IPS-20b (cell line): ENCODE measurements at regions not wholly inside any gene's neighbourhood (a gene's known extent, or its start where the extent isn't known, plus 50 kb on each side); places are given as distances from the start of the nearest gene placed in this dataset.
"Not testable (repeated sequence)": the region's sequence is repeated elsewhere in the genome, so short reads cannot be mapped to it uniquely, and the experiment has no call there.

Experiments
- H3K27ac ChIP-seq: one replicate; pipeline ENCODE4 v1.5.1; 2013; ENCODE audit warnings: low read length
- H3K27me3 ChIP-seq: 2 replicates; pipeline ENCODE4 v1.6.1; 2013; ENCODE audit warnings: mild to moderate bottlenecking, low read length, inconsistent platforms; ENCODE audit not compliant: insufficient read depth
- H3K36me3 ChIP-seq: 2 replicates; pipeline ENCODE4 v1.6.1; 2013; ENCODE audit warnings: low read depth, mild to moderate bottlenecking, inconsistent platforms, low read length, moderate library complexity; ENCODE audit not compliant: insufficient read depth
- H3K4me1 ChIP-seq: 2 replicates; pipeline ENCODE4 v1.6.1; 2013; ENCODE audit warnings: mild to moderate bottlenecking, control low read depth, inconsistent platforms, low read length, moderate library complexity; ENCODE audit not compliant: insufficient read depth
- H3K4me3 ChIP-seq: 2 replicates; pipeline ENCODE4 v1.5.1; 2013; ENCODE audit warnings: mild to moderate bottlenecking, low read length, inconsistent platforms
- H3K9ac ChIP-seq: 2 replicates; pipeline ENCODE4 v1.6.1; 2013; ENCODE audit warnings: low read depth, mild to moderate bottlenecking, inconsistent platforms, low read length, moderate library complexity
- H3K9me3 ChIP-seq: 2 replicates; pipeline ENCODE4 v1.6.1; 2013; ENCODE audit warnings: mild to moderate bottlenecking, low read depth, low read length, inconsistent platforms; ENCODE audit not compliant: insufficient read depth

DNA sequence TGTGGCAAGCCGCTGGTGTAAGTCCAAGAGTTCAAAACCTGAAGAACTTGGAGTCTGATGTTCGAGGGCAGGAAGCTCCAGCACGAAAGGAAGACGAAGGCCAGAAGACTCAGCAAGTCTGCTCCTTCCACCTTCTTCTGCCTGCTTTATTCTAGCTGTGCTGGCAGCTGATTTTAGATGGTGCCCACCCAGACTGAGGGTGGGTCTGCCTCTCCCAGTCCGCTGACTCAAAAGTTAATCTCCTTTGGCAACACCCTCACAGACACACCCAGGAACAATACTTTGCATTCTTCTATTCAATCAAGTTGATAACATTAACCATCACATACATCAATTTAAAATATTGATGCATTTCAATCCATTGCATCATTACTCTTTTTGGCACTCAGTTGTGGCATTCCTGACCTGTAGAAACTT is 373.1 kb downstream of the CDH10 start:
- H3K27me3 ChIP-seq, H3K4me3 ChIP-seq, H3K9me3 ChIP-seq, H3K36me3 ChIP-seq, H3K4me1 ChIP-seq, H3K27ac ChIP-seq, H3K9ac ChIP-seq: not testable (repeated sequence)

DNA sequence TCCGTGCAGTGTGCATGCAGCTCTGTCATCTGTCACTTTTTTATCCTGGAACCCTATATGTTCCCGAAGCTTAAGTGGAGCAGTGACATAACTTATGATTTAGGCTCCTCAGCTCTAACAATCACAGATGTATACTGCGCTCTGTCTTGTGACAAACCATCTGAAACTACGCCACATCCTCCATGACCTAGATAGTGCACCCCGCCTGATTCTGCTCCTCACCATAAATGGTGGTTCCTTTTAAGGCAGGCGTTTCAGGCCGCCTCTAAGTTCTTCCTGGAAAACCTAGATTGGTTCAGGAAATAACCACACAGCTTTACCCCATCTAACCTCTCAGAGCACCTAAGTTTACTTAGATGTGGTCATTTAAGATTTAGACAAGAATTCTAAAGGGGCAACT is 372.0 kb downstream of the CDH10 start:
- Histone ChIP-seq H3K27me3 (no peaks in the 10 kb centered on the region), H3K4me1 (no peaks in the 10 kb centered on the region), H3K4me3 (no peak overlapping the region), H3K9ac (no peak overlapping the region), H3K36me3 (no peaks in the 10 kb centered on the region), H3K9me3 (no peaks in the 10 kb centered on the region), H3K27ac (no peak overlapping the region)

DNA sequence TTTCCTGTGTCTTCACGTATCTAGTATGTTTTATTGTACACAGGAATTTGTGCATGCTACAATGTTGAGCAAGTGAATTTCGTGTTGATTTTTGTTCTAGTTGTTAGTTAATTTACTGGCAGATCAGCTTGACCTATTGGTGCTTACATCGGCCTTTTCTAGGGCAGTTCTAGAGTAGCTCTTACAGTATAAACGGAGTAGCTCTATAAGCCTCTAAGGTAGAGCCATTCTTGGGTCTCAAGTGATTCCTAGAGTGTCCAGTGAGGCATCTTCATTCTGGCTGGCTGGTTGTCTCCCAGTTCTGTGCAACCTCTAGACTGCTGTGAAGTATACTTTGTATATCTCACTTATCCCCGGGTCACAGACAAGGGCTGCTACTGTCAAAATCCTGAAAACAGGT is 364.6 kb downstream of the CDH10 start:
- Histone ChIP-seq H3K36me3 (no peaks in the 10 kb centered on the region), H3K4me1 (no peaks in the 10 kb centered on the region), H3K9me3 (no peaks in the 10 kb centered on the region), H3K4me3 (no peak overlapping the region), H3K27me3 (no peaks in the 10 kb centered on the region), H3K9ac (no peak overlapping the region), H3K27ac (no peak overlapping the region)

DNA sequence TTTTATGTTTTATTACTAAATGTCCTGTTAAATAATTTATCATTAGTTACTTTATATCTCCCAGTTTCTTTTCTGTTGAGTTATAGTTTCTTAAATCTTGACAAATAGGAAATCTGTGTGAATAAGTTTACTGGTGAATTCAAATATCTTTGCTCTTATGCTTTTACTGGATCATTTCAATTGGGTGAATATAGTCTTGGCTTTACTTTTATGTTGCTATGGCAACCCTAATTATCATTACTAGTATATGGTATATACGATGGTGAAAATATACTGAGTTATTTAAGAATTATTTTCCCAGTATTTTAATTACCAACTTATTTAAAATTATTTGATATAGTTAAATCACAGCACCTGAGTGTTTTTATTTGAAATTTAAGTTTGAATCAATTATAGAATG is 363.0 kb downstream of the CDH10 start:
- no peak overlapping the region for H3K27ac ChIP-seq
- H3K4me3 ChIP-seq = no peak overlapping the region

DNA sequence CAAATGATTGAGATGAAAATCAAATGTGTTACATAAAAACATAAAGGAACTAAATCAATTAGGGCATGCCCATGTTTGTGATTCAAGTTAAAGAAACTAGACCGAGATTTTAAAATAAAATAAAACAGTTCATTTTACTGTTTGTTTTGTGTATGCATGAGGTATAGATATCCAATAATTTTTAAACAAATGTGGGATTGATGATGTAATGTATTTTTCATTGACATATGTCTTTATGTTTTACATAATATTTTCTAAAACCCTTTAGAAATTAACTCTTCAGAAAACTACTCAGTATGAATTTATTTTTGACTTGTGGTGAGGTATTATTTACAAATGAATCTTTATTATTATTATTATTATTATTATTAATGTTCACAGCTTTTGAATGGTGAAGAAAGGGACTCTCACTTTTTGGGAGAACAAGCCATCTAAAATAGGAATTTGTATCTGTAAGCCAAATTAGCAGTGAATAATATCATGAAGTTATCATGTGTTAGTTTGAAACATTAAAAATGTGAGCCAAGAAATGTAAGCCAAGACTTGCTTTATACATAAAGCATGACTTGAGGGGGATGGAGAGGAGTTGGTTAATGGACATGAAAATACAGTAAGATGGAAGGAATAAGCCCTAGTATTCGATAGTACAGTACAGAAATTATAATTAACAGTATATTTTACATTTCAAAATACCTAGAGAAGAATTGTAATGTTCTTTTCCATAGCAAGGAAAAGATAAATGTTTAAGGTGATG is 355.0 kb downstream of the CDH10 start:
- Histone ChIP-seq H3K9me3 (no peaks in the 10 kb centered on the region), H3K4me1 (no peaks in the 10 kb centered on the region), H3K27me3 (no peaks in the 10 kb centered on the region), H3K36me3 (no peaks in the 10 kb centered on the region), H3K4me3 (no peak overlapping the region), H3K27ac (no peak overlapping the region), H3K9ac (no peak overlapping the region)

More for the DNA sequence above, 363.0 kb downstream of the CDH10 start:
- H3K9me3 ChIP-seq = no peaks in the 10 kb centered on the region
- H3K27me3 ChIP-seq = no peaks in the 10 kb centered on the region
- no peaks in the 10 kb centered on the region for H3K36me3 ChIP-seq
- no peak overlapping the region for H3K9ac ChIP-seq
- no peaks in the 10 kb centered on the region for H3K4me1 ChIP-seq

DNA sequence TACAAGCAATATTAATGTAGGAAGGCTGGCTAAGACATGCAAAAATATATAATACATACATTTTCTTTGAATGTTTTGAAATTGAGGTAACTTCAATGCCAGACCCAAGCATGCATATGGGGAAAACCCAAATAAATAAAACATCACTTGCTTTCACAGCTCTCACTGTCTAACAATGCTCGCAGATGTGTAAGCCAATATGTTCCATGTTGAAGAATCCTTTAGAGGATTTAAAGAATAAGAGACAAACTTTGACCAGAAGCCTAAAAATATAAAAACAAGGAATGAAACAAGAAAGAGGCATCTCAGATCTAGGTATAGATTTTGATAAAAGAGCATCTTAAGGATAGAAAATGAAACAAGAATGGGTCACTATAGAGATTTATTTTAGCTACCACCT is 354.2 kb downstream of the CDH10 start:
- Histone ChIP-seq H3K4me3 (no peak overlapping the region), H3K36me3 (no peaks in the 10 kb centered on the region), H3K27me3 (no peaks in the 10 kb centered on the region), H3K4me1 (no peaks in the 10 kb centered on the region), H3K9me3 (no peaks in the 10 kb centered on the region), H3K9ac (no peak overlapping the region), H3K27ac (no peak overlapping the region)

DNA sequence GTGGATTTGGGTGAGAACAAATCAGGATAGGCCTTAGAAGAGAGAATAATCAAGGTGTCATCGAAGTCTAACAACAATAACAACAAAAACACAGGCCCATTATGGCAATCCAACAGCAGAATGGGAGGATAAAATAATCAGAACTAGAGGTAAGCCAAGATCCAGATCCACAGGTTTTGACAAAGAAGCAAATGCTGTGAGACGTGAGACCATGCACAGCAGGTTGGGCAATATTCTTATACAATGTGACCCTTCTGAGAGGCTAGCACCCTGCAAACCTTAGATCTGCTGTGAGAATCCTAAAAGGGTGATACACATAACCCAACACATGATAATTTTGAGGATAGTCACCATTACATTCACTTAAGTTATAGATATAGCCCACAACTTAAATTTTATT is 352.9 kb downstream of the CDH10 start:
- Histone ChIP-seq H3K9ac (no peak overlapping the region), H3K9me3 (no peaks in the 10 kb centered on the region)

DNA sequence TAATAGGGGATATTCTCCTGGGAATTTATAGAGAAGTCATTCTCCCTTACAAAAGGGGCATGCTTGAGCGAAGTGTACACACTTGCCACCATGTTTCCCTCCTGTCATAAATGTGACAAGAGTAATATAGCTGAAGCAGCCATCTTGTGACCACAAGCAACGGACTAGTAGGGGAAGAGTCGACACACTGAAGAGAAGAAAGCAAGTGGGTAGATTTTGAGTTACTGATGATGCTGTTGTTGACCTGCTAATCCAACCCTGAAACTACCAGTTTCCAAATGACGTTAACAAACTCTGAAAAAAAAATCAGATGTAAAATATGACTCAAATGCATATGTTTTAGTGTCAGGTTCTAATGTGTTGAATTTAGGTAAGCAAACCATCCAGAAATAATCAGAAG is 350.4 kb downstream of the CDH10 start:
- H3K36me3 ChIP-seq = no peaks in the 10 kb centered on the region
- no peak overlapping the region for H3K9ac ChIP-seq
- H3K27me3 ChIP-seq = no peaks in the 10 kb centered on the region
- no peak overlapping the region for H3K27ac ChIP-seq
- no peaks in the 10 kb centered on the region for H3K9me3 ChIP-seq
- H3K4me3 ChIP-seq = no peak overlapping the region
- H3K4me1 ChIP-seq = no peaks in the 10 kb centered on the region

More for the DNA sequence above, 352.9 kb downstream of the CDH10 start:
- Histone ChIP-seq H3K4me3 (no peak overlapping the region), H3K36me3 (no peaks in the 10 kb centered on the region), H3K27ac (no peak overlapping the region), H3K27me3 (no peaks in the 10 kb centered on the region), H3K4me1 (no peaks in the 10 kb centered on the region)

DNA sequence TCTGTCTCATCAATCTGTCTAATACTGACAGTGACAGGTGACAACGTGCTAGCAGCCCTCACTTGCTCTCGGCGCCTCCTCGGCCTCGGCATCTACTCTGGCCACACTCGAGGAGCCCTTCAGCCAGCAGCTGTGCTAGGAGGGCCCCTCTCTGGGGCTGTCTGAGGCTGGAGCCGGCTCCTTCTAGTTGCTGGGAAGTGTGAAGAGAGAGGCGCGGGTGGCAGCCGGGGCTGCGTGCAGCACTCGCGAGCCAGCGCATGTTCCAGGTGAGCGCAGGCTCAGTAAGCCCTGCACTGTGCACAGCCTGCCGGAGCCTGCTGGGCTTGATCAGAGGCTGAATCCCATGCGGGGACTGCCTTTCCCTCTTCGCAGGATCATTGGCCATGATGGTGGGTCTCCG is 330.7 kb downstream of the CDH10 start:
- H3K9me3 ChIP-seq = peaks cover 2% of the 10 kb centered on the region; the same call in 1 of the 2 replicates
- no peaks in the 10 kb centered on the region for H3K36me3 ChIP-seq
- H3K4me1 ChIP-seq = no peaks in the 10 kb centered on the region
- no peak overlapping the region for H3K9ac ChIP-seq
- H3K27ac ChIP-seq = no peak overlapping the region
- H3K27me3 ChIP-seq = no peaks in the 10 kb centered on the region
- no peak overlapping the region for H3K4me3 ChIP-seq

DNA sequence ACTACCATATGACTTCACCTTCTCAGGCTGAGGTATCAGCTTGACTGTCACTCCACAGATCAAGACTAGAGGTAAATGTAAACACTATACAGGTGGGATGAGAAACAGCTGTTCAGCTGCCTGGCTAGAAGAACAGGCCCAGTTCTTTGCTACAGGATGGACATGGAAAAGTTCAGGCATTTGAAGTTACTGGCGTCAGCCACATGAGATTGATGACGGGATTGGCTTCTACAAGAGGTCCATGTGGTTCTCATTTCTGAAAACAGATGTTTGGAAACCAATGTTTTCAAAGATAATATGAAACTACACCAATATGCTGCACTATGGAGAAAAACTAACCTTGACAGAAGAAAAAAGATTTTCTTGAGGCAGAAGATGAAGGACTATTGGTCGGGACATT is 324.1 kb downstream of the CDH10 start:
- H3K9ac ChIP-seq = no peak overlapping the region
- H3K36me3 ChIP-seq = no peaks in the 10 kb centered on the region
- no peaks in the 10 kb centered on the region for H3K27me3 ChIP-seq
- H3K9me3 ChIP-seq = no peaks in the 10 kb centered on the region
- no peak overlapping the region for H3K4me3 ChIP-seq
- no peak overlapping the region for H3K27ac ChIP-seq
- H3K4me1 ChIP-seq = no peaks in the 10 kb centered on the region

DNA sequence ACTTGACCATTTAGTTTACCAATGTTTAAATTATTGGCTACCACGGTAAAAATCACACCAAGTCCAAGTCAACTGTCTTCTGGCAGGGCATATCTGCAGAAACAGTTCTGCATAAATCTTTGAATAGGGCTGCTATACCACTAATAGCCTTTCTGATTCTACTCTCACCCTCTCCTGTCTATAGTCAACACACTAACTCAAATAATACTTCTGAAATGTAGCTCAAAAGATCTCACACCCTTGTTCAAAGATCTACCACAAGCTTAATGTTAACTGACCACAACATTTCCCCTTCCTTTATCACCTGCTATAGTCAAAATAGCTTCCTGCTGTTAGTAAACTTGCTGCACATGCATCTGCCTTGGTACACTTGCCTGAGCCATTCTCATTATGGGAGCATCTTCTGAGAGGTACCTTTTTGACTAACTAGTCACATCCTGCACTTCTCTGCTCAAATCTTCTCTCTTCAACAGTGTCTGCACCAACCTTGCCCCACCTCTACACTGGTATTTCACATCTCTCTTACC is 319.4 kb downstream of the CDH10 start:
- Histone ChIP-seq H3K36me3 (no peaks in the 10 kb centered on the region), H3K4me1 (no peaks in the 10 kb centered on the region), H3K9me3 (no peaks in the 10 kb centered on the region), H3K27me3 (no peaks in the 10 kb centered on the region), H3K9ac (no peak overlapping the region), H3K27ac (no peak overlapping the region), H3K4me3 (no peak overlapping the region)

DNA sequence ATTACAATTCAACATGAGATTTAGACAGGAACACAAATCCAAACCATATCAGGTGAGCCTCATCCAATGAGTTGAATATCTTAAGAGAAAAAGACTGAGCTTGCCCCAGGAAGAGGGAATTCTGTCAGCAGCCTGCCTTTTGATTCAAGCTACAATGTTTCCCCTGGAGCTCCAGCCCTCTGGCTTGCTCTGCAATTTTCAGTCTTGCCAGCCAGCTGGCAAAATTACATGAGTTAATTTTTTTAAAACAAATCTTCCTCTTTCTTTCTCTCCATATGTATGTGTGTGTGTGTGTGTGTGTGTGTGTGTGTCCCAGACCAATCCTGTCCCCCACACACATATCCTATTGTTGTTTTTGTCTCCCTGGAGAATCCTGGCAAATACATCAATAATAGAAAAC is 313.2 kb downstream of the CDH10 start:
- Histone ChIP-seq H3K4me1 (no peaks in the 10 kb centered on the region), H3K4me3 (no peak overlapping the region), H3K9ac (no peak overlapping the region), H3K9me3 (no peaks in the 10 kb centered on the region), H3K27ac (no peak overlapping the region), H3K27me3 (no peaks in the 10 kb centered on the region), H3K36me3 (no peaks in the 10 kb centered on the region)
